SK-N-MC (cell line): ENCODE measurements at regions not wholly inside any gene's neighbourhood (a gene's known extent, or its start where the extent isn't known, plus 50 kb on each side); places are given as distances from the start of the nearest gene placed in this dataset.

Experiments used
- EZH2 ChIP-seq: fragments of 200-600 bp; sonication (generic); IDR thresholded peaks from one replicate; pipeline ENCODE4 v1.6.1; 2017; ENCODE audit warnings: antibody characterized with exemption
- FOXP2 ChIP-seq: optimal IDR thresholded peaks from 2 replicates; pipeline ENCODE3; 2011; ENCODE audit warnings: mild to moderate bottlenecking, moderate library complexity; ENCODE audit not compliant: insufficient read depth; ENCODE audit errors: extremely low read length, control extremely low read depth
- POLR2AphosphoS5 ChIP-seq: IDR thresholded peaks from 2 replicates; pipeline ENCODE4 v1.6.1; 2012; ENCODE audit warnings: mild to moderate bottlenecking, low read depth, low read length, borderline replicate concordance

DNA sequence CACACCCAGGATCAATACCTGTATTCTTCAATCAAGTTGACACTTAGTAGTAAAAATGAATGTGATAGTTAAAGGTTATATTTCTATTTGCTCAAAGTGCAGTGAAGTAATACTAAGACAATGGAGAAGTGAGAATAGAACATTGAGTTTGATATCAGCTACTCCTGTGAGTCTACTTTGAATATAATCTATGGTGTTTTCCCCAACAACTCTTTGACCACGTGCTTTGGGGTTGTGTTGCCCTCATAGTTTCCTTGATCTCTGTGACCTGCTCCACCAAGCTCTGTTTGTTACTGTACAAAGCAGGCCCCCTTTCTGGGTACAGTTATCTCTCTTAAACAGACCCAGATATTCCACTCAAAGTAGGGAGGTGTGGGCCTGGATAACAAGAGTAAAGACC lies 222.9 kb downstream of the GALR1 start:
- no peak for TF ChIP-seq POLR2AphosphoS5
- TF ChIP-seq EZH2 = no peak
- no peak for TF ChIP-seq FOXP2
